ENCODE measurements at regions not wholly inside any gene's neighbourhood (a gene's known extent, or its start where the extent isn't known, plus 50 kb on each side); places are given as distances from the start of the nearest gene placed in this dataset.

GRCh38 chr2:226399006-226399405, 400.6 kb downstream of the IRS1 start:
- in situ Hi-C loops (cut with HindIII; ENCODE audit: low pct_unique_long_range_greater_than_20kb, low sequenced_read_pairs), result no loop called here
- no TSS peak for BruUV-seq (replicated peaks)
- no peak for ATAC-seq
- DNase-seq (ENCODE audit: low read depth, low spot score), result no peak
- TF ChIP-seq REST (IDR thresholded peaks at IDR 0.05; ENCODE audit: insufficient read depth in 1 of 2, low read depth in 2 of 2, low read length in 1 of 2) (no peak), TCF7L2 (IDR thresholded peaks at IDR 0.05; ENCODE audit: low read depth, low read length) (no peak), POLR2AphosphoS5 (IDR thresholded peaks at IDR 0.05; ENCODE audit: low read depth, low read length) (no peak), SIN3A (IDR thresholded peaks at IDR 0.05; ENCODE audit: borderline replicate concordance, insufficient read depth, low read depth, low read length) (no peak)
- no peaks in the 10 kb centered on the region for H3K36me3 ChIP-seq (ENCODE audit: control insufficient read depth, insufficient read depth, low read length)
- H3K27ac ChIP-seq (ENCODE audit: low read length), result no peak overlapping the region
- CTCF ChIA-PET, result no interaction called here
- intact Hi-C loops (cut with micrococcal nuclease; ENCODE audit: unreplicated experiment), result no loop called here
- H3K27me3 ChIP-seq (ENCODE audit: control insufficient read depth, insufficient read depth, low read length), result no peaks in the 10 kb centered on the region
- no peaks in the 10 kb centered on the region for H3K9me3 ChIP-seq (ENCODE audit: control insufficient read depth, insufficient read depth, low read depth, low read length)
- no peaks in the 10 kb centered on the region for H3K4me1 ChIP-seq (ENCODE audit: control insufficient read depth, insufficient read depth, low read length)
- no peak overlapping the region for H3K4me3 ChIP-seq (ENCODE audit: low read depth in 2 of 2, low read length in 2 of 2)
- POLR2A ChIA-PET, result no interaction called here

GRCh38 chr2:226398580-226398979, 401.0 kb downstream of the IRS1 start:
- no peak for DNase-seq (ENCODE audit: low read depth, low spot score)
- Histone ChIP-seq H3K4me3 (ENCODE audit: low read depth in 2 of 2, low read length in 2 of 2) (no peak overlapping the region), H3K27me3 (ENCODE audit: control insufficient read depth, insufficient read depth, low read length) (no peaks in the 10 kb centered on the region), H3K36me3 (ENCODE audit: control insufficient read depth, insufficient read depth, low read length) (no peaks in the 10 kb centered on the region), H3K4me1 (ENCODE audit: control insufficient read depth, insufficient read depth, low read length) (no peaks in the 10 kb centered on the region), H3K27ac (ENCODE audit: low read length) (no peak overlapping the region), H3K9me3 (ENCODE audit: control insufficient read depth, insufficient read depth, low read depth, low read length) (no peaks in the 10 kb centered on the region)
- no TSS peak for BruUV-seq (replicated peaks)
- TF ChIP-seq SIN3A (IDR thresholded peaks at IDR 0.05; ENCODE audit: borderline replicate concordance, insufficient read depth, low read depth, low read length), result no peak
- TF ChIP-seq REST (IDR thresholded peaks at IDR 0.05; ENCODE audit: insufficient read depth in 1 of 2, low read depth in 2 of 2, low read length in 1 of 2), result no peak
- no peak for TF ChIP-seq CTCF (IDR thresholded peaks at IDR 0.05)
- TF ChIP-seq POLR2AphosphoS5 (IDR thresholded peaks at IDR 0.05; ENCODE audit: low read depth, low read length), result no peak
- TF ChIP-seq TCF7L2 (IDR thresholded peaks at IDR 0.05; ENCODE audit: low read depth, low read length), result no peak
- intact Hi-C loops (cut with micrococcal nuclease; ENCODE audit: unreplicated experiment), result no loop called here
- POLR2A ChIA-PET, result no interaction called here
- CTCF ChIA-PET, result no interaction called here
- no peak for ATAC-seq
- in situ Hi-C loops (cut with HindIII; ENCODE audit: low pct_unique_long_range_greater_than_20kb, low sequenced_read_pairs), result no loop called here

All from Panc1 (cell line).